ENCODE measurements at regions not wholly inside any gene's neighbourhood (a gene's known extent, or its start where the extent isn't known, plus 50 kb on each side); places are given as distances from the start of the nearest gene placed in this dataset.

- TF ChIP-seq EZH2 (IDR thresholded peaks at IDR 0.05; ENCODE audit: insufficient read depth, poor library complexity, severe bottlenecking), result no peak
- no peak for TF ChIP-seq EZH2phosphoT487 (IDR thresholded peaks at IDR 0.05; ENCODE audit: insufficient read depth, low read depth)
These were observed 87.7 kb downstream of the UTP18 start for GRCh38 chr17:51347851-51348584.
